GM23338 (cell line): ENCODE measurements at regions not wholly inside any gene's neighbourhood (a gene's known extent, or its start where the extent isn't known, plus 50 kb on each side); places are given as distances from the start of the nearest gene placed in this dataset.

Source experiments
- ATAC-seq: fragments of 200-7000 bp; cut with Tn5 transposase; 3 replicates; pipeline ENCODE4 v1.9.1; 2020
- DNase-seq: peaks from one replicate; pipeline ENCODE4 v3.0.0-alpha.2; 2015; ENCODE audit warnings: low spot score
- H2AFZ ChIP-seq: fragments of 200-600 bp; sonication (generic); 2 replicates; pipeline ENCODE4 v1.8.0; 2016; ENCODE audit warnings: antibody characterized with exemption, mild to moderate bottlenecking, moderate library complexity
- H3F3A ChIP-seq: fragments of 200-600 bp; sonication (generic); replicated peaks from 2 replicates; pipeline ENCODE4 v1.8.0; 2017; ENCODE audit warnings: antibody characterized with exemption, mixed run types, low read depth
- H3K27ac ChIP-seq: fragments of 200-600 bp; sonication (generic); 2 replicates; pipeline ENCODE4 v1.6.1; 2016; ENCODE audit warnings: low read depth
- H3K27me3 ChIP-seq: fragments of 200-600 bp; sonication (generic); 2 replicates; pipeline ENCODE4 v1.8.0; 2016; ENCODE audit warnings: mild to moderate bottlenecking, mixed run types, moderate library complexity; ENCODE audit not compliant: insufficient read depth
- H3K36me3 ChIP-seq: fragments of 200-600 bp; sonication (generic); 2 replicates; pipeline ENCODE4 v1.8.0; 2016; ENCODE audit warnings: mild to moderate bottlenecking; ENCODE audit not compliant: insufficient read depth
- H3K4me1 ChIP-seq: fragments of 200-600 bp; sonication (generic); 2 replicates; pipeline ENCODE4 v1.8.0; 2016; ENCODE audit warnings: mild to moderate bottlenecking, moderate library complexity; ENCODE audit not compliant: insufficient read depth
- H3K4me2 ChIP-seq: fragments of 200-600 bp; sonication (generic); 2 replicates; pipeline ENCODE4 v1.7.1; 2017; ENCODE audit warnings: mixed run types
- H3K4me3 ChIP-seq: fragments of 200-600 bp; sonication (generic); 2 replicates; pipeline ENCODE4 v1.6.1; 2016; ENCODE audit warnings: mixed run types
- H3K79me2 ChIP-seq: fragments of 200-600 bp; sonication (generic); replicated peaks from 2 replicates; pipeline ENCODE4 v1.8.0; 2017; ENCODE audit warnings: mild to moderate bottlenecking; ENCODE audit not compliant: insufficient read depth
- H3K9me2 ChIP-seq: fragments of 200-600 bp; sonication (generic); 2 replicates; pipeline ENCODE4 v1.8.0; 2017; ENCODE audit not compliant: insufficient read depth
- H4K20me1 ChIP-seq: fragments of 200-600 bp; sonication (generic); replicated peaks from 2 replicates; pipeline ENCODE4 v1.8.0; 2017; ENCODE audit warnings: mild to moderate bottlenecking; ENCODE audit not compliant: insufficient read depth
- H3K27ac Mint-ChIP-seq: 2 replicates; pipeline ENCODE4 v1.8.0; 2020; ENCODE audit warnings: inconsistent platforms, mild to moderate bottlenecking, moderate library complexity, mixed read lengths
- H3K27me3 Mint-ChIP-seq: 3 replicates; pipeline ENCODE4 v1.8.0; 2022; ENCODE audit warnings: low read depth, mild to moderate bottlenecking, moderate library complexity, mixed read lengths, inconsistent platforms; ENCODE audit not compliant: insufficient read depth, poor library complexity
- H3K36me3 Mint-ChIP-seq: 3 replicates; pipeline ENCODE4 v1.8.0; 2021; ENCODE audit warnings: low read depth, mild to moderate bottlenecking, inconsistent platforms, moderate library complexity, mixed read lengths
- H3K4me1 Mint-ChIP-seq: 3 replicates; pipeline ENCODE4 v1.8.0; 2020; ENCODE audit warnings: mild to moderate bottlenecking, inconsistent platforms, mixed read lengths
- H3K4me3 Mint-ChIP-seq: 3 replicates; pipeline ENCODE4 v1.8.0; 2021; ENCODE audit warnings: moderate library complexity, mild to moderate bottlenecking, inconsistent platforms, mixed read lengths
- H3K9me3 Mint-ChIP-seq: 3 replicates; pipeline ENCODE4 v1.8.0; 2020; ENCODE audit warnings: moderate library complexity, mild to moderate bottlenecking, inconsistent platforms, mixed read lengths
- CREB1 ChIP-seq: fragments of 250-450 bp; sonication (Bioruptor Pico); IDR thresholded peaks from 2 replicates; pipeline ENCODE4 v1.5.0; 2020; ENCODE audit warnings: low read depth, mild to moderate bottlenecking, moderate library complexity
- JUNB ChIP-seq: IDR thresholded peaks from one replicate; pipeline ENCODE4 v1.6.1; 2016; ENCODE audit warnings: antibody characterized with exemption; ENCODE audit not compliant: unreplicated experiment
- NANOG ChIP-seq: IDR thresholded peaks from 2 replicates; pipeline ENCODE4 v1.6.1; 2016; ENCODE audit warnings: antibody characterized with exemption, borderline replicate concordance
- POLR2AphosphoS5 ChIP-seq: IDR thresholded peaks from 2 replicates; pipeline ENCODE4 v1.6.1; 2016; ENCODE audit warnings: antibody characterized with exemption, low read depth
- ZNF331 ChIP-seq: fragments of 250-450 bp; sonication (Bioruptor Pico); IDR thresholded peaks from 2 replicates; pipeline ENCODE4 v1.5.0; 2020; ENCODE audit warnings: low read depth, mild to moderate bottlenecking, moderate library complexity
- TF ChIP-seq, protein P1 (sequence below): fragments of 250-450 bp; sonication (Bioruptor Pico); IDR thresholded peaks from 2 replicates; pipeline ENCODE4 v1.5.0; 2020; ENCODE audit warnings: mild to moderate bottlenecking, moderate library complexity
- TF ChIP-seq, protein P2 (sequence below): IDR thresholded peaks from one replicate; pipeline ENCODE4 v1.6.1; 2018; ENCODE audit warnings: antibody characterized with exemption; ENCODE audit not compliant: unreplicated experiment
- TF ChIP-seq, protein P3 (sequence below): IDR thresholded peaks from 2 replicates; pipeline ENCODE4 v1.6.1; 2016; ENCODE audit warnings: antibody characterized with exemption

DNA sequence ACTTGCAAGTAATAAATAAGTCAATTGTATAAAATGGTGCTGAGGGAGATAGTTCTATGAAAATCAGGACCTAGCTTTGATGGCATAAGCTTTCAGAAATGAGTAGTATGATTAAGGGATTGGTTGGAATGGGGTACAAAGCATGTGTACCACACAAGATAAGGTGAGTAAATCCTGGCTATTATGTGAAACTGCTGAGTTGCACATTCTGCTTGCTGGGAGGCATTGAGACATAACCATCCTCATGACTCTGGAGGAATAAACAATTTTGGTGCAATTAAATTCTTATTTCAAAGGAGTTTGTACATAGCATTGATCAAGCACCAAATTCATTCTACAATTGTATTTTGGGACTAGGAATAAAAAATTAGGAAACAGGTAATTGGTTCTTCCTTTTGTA is 755.2 kb upstream of the ACO1 start (continued):
- TF ChIP-seq, protein P1, sequence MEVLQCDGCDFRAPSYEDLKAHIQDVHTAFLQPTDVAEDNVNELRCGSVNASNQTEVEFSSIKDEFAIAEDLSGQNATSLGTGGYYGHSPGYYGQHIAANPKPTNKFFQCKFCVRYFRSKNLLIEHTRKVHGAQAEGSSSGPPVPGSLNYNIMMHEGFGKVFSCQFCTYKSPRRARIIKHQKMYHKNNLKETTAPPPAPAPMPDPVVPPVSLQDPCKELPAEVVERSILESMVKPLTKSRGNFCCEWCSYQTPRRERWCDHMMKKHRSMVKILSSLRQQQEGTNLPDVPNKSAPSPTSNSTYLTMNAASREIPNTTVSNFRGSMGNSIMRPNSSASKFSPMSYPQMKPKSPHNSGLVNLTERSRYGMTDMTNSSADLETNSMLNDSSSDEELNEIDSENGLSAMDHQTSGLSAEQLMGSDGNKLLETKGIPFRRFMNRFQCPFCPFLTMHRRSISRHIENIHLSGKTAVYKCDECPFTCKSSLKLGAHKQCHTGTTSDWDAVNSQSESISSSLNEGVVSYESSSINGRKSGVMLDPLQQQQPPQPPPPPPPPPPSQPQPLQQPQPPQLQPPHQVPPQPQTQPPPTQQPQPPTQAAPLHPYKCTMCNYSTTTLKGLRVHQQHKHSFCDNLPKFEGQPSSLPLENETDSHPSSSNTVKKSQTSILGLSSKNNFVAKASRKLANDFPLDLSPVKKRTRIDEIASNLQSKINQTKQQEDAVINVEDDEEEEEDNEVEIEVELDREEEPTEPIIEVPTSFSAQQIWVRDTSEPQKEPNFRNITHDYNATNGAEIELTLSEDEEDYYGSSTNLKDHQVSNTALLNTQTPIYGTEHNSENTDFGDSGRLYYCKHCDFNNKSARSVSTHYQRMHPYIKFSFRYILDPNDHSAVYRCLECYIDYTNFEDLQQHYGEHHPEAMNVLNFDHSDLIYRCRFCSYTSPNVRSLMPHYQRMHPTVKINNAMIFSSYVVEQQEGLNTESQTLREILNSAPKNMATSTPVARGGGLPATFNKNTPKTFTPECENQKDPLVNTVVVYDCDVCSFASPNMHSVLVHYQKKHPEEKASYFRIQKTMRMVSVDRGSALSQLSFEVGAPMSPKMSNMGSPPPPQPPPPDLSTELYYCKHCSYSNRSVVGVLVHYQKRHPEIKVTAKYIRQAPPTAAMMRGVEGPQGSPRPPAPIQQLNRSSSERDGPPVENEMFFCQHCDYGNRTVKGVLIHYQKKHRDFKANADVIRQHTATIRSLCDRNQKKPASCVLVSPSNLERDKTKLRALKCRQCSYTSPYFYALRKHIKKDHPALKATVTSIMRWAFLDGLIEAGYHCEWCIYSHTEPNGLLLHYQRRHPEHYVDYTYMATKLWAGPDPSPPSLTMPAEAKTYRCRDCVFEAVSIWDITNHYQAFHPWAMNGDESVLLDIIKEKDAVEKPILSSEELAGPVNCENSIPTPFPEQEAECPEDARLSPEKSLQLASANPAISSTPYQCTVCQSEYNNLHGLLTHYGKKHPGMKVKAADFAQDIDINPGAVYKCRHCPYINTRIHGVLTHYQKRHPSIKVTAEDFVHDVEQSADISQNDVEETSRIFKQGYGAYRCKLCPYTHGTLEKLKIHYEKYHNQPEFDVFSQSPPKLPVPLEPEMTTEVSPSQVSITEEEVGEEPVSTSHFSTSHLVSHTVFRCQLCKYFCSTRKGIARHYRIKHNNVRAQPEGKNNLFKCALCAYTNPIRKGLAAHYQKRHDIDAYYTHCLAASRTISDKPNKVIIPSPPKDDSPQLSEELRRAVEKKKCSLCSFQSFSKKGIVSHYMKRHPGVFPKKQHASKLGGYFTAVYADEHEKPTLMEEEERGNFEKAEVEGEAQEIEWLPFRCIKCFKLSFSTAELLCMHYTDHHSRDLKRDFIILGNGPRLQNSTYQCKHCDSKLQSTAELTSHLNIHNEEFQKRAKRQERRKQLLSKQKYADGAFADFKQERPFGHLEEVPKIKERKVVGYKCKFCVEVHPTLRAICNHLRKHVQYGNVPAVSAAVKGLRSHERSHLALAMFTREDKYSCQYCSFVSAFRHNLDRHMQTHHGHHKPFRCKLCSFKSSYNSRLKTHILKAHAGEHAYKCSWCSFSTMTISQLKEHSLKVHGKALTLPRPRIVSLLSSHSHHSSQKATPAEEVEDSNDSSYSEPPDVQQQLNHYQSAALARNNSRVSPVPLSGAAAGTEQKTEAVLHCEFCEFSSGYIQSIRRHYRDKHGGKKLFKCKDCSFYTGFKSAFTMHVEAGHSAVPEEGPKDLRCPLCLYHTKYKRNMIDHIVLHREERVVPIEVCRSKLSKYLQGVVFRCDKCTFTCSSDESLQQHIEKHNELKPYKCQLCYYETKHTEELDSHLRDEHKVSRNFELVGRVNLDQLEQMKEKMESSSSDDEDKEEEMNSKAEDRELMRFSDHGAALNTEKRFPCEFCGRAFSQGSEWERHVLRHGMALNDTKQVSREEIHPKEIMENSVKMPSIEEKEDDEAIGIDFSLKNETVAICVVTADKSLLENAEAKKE (CRISPR knock-in tag): no peak
- TF ChIP-seq ZNF331 (CRISPR knock-in tag) (no peak), POLR2AphosphoS5 (no peak)
- TF ChIP-seq, protein P2, sequence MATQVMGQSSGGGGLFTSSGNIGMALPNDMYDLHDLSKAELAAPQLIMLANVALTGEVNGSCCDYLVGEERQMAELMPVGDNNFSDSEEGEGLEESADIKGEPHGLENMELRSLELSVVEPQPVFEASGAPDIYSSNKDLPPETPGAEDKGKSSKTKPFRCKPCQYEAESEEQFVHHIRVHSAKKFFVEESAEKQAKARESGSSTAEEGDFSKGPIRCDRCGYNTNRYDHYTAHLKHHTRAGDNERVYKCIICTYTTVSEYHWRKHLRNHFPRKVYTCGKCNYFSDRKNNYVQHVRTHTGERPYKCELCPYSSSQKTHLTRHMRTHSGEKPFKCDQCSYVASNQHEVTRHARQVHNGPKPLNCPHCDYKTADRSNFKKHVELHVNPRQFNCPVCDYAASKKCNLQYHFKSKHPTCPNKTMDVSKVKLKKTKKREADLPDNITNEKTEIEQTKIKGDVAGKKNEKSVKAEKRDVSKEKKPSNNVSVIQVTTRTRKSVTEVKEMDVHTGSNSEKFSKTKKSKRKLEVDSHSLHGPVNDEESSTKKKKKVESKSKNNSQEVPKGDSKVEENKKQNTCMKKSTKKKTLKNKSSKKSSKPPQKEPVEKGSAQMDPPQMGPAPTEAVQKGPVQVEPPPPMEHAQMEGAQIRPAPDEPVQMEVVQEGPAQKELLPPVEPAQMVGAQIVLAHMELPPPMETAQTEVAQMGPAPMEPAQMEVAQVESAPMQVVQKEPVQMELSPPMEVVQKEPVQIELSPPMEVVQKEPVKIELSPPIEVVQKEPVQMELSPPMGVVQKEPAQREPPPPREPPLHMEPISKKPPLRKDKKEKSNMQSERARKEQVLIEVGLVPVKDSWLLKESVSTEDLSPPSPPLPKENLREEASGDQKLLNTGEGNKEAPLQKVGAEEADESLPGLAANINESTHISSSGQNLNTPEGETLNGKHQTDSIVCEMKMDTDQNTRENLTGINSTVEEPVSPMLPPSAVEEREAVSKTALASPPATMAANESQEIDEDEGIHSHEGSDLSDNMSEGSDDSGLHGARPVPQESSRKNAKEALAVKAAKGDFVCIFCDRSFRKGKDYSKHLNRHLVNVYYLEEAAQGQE: no peak

DNA sequence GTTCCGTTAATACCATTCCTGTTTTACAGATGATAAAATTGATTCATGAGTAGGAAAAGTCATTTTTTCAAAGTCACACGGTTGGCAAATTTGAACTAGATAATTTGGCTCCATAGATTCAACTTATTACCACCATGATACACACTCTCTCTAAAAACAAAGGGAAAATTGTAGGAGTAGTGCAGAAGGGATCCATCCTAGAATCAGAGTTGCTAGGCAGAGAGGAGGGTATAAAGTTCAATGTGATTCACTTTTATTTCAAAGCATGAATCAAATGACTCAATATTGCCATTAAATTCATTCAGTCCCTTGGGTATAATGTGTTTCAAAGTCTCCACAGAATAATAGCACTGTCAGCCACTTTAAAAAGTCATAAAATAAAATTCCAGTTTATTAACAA is 747.2 kb upstream of the ACO1 start:
- Histone ChIP-seq H3K27ac (no peak overlapping the region), H3K4me3 (no peak overlapping the region), H3F3A (no peaks in the 10 kb centered on the region), H3K9me2 (no peaks in the 10 kb centered on the region), H3K4me1 (peaks cover 11% of the 10 kb centered on the region), H3K79me2 (no peaks in the 10 kb centered on the region), H3K4me2 (no peak overlapping the region), H3K27me3 (no peaks in the 10 kb centered on the region), H4K20me1 (no peaks in the 10 kb centered on the region), H3K36me3 (no peaks in the 10 kb centered on the region), H2AFZ (no peak overlapping the region)
- ATAC-seq (no peak), DNase-seq (no peak)
- H3K4me3 Mint-ChIP-seq: no peak overlapping the region
- no peak overlapping the region for H3K27ac Mint-ChIP-seq
- H3K4me1 Mint-ChIP-seq: no peaks in the 10 kb centered on the region
- no peaks in the 10 kb centered on the region for H3K27me3 Mint-ChIP-seq
- no peaks in the 10 kb centered on the region for H3K36me3 Mint-ChIP-seq
- no peaks in the 10 kb centered on the region for H3K9me3 Mint-ChIP-seq
- TF ChIP-seq JUNB (no peak), ZNF331 (CRISPR knock-in tag) (no peak), POLR2AphosphoS5 (no peak), NANOG (no peak), CREB1 (CRISPR knock-in tag) (no peak)
- TF ChIP-seq, protein P3, sequence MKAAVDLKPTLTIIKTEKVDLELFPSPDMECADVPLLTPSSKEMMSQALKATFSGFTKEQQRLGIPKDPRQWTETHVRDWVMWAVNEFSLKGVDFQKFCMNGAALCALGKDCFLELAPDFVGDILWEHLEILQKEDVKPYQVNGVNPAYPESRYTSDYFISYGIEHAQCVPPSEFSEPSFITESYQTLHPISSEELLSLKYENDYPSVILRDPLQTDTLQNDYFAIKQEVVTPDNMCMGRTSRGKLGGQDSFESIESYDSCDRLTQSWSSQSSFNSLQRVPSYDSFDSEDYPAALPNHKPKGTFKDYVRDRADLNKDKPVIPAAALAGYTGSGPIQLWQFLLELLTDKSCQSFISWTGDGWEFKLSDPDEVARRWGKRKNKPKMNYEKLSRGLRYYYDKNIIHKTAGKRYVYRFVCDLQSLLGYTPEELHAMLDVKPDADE: no peak
